Astrocyte of the cerebellum (primary cell): ENCODE measurements at regions not wholly inside any gene's neighbourhood (a gene's known extent, or its start where the extent isn't known, plus 50 kb on each side); places are given as distances from the start of the nearest gene placed in this dataset.
A peak's percentile ranks its signal among the peaks of the same experiment; 100 is the strongest.

Experiments
- DNase-seq: peaks from one replicate; pipeline ENCODE4 v3.0.0-alpha.2; 2011; ENCODE audit warnings: low read depth
- H3K4me3 ChIP-seq: 2 replicates; pipeline ENCODE4 v1.5.1; 2011; ENCODE audit warnings: mild to moderate bottlenecking, low read depth, low read length, moderate library complexity
- in situ Hi-C: cut with HindIII; loops from 2 replicates; pipeline ENCODE4 v1.10.0; 2017; ENCODE audit warnings: low sequenced_read_pairs
- TF ChIP-seq, protein P1 (sequence below): IDR thresholded peaks from 2 replicates; pipeline ENCODE4 v1.5.1; 2012; ENCODE audit warnings: low read length, low read depth, moderate library complexity, mild to moderate bottlenecking; ENCODE audit errors: missing control alignments

DNA sequence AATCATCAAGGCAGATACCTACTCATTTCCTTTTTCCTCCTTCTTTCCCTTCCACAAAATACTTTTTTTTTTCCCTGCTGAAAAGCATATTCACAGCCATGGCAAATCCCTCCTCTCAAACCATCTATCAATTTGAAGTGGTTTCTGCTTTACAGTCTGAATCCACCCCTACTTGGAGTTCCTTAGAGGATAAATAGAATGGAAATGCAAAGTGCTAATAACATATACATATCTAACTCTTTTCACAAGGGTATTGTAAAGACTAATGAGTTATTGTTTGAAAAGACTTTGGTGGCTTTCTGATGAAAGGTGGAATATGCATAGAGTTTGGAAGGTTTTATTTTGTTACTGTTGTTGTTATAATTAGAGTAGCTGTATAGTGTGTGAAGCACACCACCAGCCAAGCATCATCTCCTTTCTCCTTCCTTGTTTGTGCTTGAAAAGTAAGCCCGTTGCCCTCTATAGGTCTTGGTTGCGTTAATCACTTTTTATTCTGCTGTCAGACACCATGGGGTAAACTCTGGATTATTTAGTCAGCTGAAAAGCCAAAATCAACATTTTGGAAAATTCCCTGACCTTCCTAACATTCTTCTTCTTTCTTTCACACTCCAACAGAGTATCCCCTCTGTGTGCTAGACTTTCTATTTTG, 2126.9 kb upstream of the CELF4 start:
- TF ChIP-seq, protein P1, sequence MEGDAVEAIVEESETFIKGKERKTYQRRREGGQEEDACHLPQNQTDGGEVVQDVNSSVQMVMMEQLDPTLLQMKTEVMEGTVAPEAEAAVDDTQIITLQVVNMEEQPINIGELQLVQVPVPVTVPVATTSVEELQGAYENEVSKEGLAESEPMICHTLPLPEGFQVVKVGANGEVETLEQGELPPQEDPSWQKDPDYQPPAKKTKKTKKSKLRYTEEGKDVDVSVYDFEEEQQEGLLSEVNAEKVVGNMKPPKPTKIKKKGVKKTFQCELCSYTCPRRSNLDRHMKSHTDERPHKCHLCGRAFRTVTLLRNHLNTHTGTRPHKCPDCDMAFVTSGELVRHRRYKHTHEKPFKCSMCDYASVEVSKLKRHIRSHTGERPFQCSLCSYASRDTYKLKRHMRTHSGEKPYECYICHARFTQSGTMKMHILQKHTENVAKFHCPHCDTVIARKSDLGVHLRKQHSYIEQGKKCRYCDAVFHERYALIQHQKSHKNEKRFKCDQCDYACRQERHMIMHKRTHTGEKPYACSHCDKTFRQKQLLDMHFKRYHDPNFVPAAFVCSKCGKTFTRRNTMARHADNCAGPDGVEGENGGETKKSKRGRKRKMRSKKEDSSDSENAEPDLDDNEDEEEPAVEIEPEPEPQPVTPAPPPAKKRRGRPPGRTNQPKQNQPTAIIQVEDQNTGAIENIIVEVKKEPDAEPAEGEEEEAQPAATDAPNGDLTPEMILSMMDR: no peak
- DNase-seq: peak; percentile 16
- in situ Hi-C loops: no loop called here
- H3K4me3 ChIP-seq: no peak overlapping the region

DNA sequence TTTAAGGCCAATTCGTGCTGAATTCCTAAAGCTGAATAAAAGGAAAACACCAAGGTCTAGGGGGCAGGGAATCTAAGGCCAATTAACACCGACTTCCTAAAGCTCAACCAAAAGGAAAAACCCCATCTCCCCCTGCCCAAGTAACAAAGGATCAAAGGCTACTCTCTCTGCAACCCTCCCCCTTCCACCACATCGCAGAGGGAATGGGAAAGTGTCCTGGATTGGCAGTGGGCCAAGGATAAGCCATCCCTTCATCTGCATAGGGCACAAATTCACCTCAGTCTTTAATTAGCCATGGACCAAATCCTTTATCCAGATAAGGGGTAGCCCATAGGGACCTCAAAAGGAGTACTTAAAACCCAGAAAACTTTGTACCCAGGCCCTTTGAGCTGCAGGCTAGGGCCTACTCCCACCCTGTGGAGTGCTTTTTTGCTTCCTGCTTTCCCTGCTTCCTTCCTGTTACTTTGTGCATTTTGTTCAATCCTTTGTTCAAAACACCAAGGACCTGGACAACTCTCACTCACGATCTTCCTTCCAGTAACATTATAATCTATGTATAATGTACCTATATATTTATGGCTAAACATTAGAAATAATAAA, 2119.8 kb upstream of the CELF4 start:
- TF ChIP-seq, protein P1: no peak
- no peak for DNase-seq
- in situ Hi-C loops: no loop called here
- H3K4me3 ChIP-seq: no peak overlapping the region

DNA sequence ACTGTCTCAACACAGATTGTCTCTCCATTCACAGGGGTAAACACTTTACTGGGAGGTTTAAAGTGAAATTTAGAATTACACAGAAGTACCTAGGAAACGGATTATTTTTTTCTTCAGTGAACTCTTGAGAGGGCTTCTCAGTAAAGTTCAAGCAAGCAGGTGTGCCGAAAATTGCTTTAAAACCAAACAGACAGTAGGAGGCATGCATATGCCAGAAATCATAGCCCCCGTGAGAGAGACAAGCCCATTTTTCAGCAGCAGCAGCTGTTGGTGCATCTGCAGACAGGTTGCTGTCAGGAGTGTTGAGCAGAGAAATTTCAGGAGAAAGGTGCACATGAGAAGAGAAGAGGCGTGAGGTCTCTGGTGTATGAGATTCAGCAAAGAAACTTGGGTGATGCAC, 2115.5 kb upstream of the CELF4 start:
- TF ChIP-seq, protein P1: peak; percentile 8
- in situ Hi-C loops: no loop called here
- H3K4me3 ChIP-seq: no peak overlapping the region
- no peak for DNase-seq

DNA sequence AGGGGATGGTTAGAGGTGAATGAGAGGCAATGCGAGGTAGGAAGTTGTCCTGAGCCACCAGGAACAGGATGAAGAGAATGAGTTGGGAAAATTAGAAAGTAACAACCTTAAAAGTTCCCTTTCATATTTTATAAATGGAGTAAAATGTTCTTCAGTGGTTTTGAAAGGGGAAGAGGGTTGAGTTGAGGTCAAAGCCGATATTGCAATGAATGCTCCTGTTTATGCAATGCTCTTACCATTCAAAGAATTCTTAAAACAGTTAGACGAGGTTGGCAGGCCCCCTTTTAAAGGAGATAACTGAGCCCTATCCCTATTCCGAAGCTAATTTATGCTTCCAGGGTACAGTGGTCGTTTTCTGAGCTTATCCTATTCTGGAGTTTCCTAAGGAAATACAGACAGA, 2110.3 kb upstream of the CELF4 start:
- in situ Hi-C loops: no loop called here
- no peak for DNase-seq
- TF ChIP-seq, protein P1: no peak
- H3K4me3 ChIP-seq: no peak overlapping the region

DNA sequence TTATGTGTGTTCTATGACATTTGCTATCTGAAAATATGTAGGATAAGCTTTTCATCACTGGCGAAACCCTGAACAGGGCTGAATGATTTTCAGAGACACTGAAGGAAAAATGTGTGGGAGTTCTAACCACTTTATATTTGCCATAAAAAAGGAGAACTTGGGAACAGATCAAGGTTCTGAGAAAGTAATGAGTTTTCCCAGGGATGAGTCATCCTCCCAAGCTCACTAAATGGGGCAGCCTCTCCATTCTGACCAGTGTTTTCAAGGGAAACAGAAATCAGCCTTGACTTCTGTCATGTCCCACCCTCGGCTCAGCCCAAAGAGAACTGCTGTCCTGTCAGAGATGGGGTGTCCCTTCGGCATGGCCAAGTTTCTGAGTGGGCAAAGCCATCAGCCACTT, 2109.8 kb upstream of the CELF4 start:
- in situ Hi-C loops: no loop called here
- DNase-seq: peak; percentile 38
- TF ChIP-seq, protein P1: no peak
- no peak overlapping the region for H3K4me3 ChIP-seq

DNA sequence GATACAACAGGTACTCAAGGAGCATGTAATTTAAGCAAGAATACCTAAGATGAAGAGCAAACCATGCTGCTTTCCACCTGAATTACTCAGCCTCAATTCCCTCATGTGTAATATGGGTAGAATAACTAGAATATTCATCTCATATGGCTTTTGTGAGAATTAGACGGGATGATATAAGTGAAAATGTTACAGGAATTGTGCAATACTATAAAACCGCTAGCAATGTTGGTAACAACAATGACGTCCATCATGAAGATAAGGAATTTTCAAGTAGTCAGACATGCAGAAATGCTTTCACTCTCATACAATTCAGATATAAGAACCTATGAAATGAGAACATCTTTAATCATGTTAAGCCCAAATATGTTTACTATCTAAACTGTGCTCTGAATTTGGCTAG, 2106.6 kb upstream of the CELF4 start:
- in situ Hi-C loops: no loop called here
- TF ChIP-seq, protein P1: no peak
- H3K4me3 ChIP-seq: no peak overlapping the region

More for the DNA sequence above, 2106.6 kb upstream of the CELF4 start:
- no peak for DNase-seq
